HUES48 (cell line): ENCODE measurements at regions not wholly inside any gene's neighbourhood (a gene's known extent, or its start where the extent isn't known, plus 50 kb on each side); places are given as distances from the start of the nearest gene placed in this dataset.

Source experiments
- H3K27ac ChIP-seq: one replicate; pipeline ENCODE4 v1.7.0; 2013; ENCODE audit warnings: low read depth, low read length, inconsistent platforms
- H3K27me3 ChIP-seq: 2 replicates; pipeline ENCODE4 v1.6.1; 2013; ENCODE audit warnings: mild to moderate bottlenecking, low read length; ENCODE audit not compliant: control insufficient read depth, insufficient read depth
- H3K36me3 ChIP-seq: 2 replicates; pipeline ENCODE4 v1.6.1; 2013; ENCODE audit warnings: low read length; ENCODE audit not compliant: control insufficient read depth, insufficient read depth
- H3K4me1 ChIP-seq: 2 replicates; pipeline ENCODE4 v1.6.1; 2013; ENCODE audit warnings: mild to moderate bottlenecking, low read length; ENCODE audit not compliant: control insufficient read depth, insufficient read depth
- H3K4me3 ChIP-seq: 2 replicates; pipeline ENCODE4 v1.5.1; 2013; ENCODE audit warnings: mild to moderate bottlenecking, low read depth, low read length
- H3K9ac ChIP-seq: 2 replicates; pipeline ENCODE4 v1.6.1; 2013; ENCODE audit warnings: mild to moderate bottlenecking, low read depth, low read length, moderate library complexity
- H3K9me3 ChIP-seq: 2 replicates; pipeline ENCODE4 v1.6.1; 2013; ENCODE audit warnings: low read length; ENCODE audit not compliant: control insufficient read depth, insufficient read depth

GRCh38 chr2:84373391-84373790 is 85.7 kb downstream of the SUCLG1 start:
- no peaks in the 10 kb centered on the region for H3K36me3 ChIP-seq
- no peaks in the 10 kb centered on the region for H3K27me3 ChIP-seq
- no peaks in the 10 kb centered on the region for H3K9me3 ChIP-seq
- no peak overlapping the region for H3K9ac ChIP-seq
- no peak overlapping the region for H3K4me3 ChIP-seq
- no peak overlapping the region for H3K27ac ChIP-seq
- H3K4me1 ChIP-seq, result no peaks in the 10 kb centered on the region

DNA sequence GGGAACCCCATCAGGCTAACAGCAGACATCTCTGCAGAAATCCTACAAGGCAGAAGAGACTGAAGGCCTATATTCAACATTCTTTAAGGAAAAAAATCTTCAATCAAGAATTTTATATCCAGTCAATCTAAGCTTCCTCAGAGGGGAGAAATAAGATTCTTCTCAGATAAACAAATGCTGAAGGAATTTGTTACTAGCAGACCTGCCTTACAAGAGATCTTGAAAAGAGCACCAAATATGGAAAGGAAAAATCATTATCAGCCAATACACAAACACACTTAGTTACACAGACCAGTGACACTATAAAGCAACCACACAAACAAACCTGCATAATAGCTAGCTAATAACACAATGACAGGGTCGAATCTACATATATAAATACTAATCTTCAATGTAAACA is 96.5 kb downstream of the SUCLG1 start:
- Histone ChIP-seq H3K4me1 (no peaks in the 10 kb centered on the region), H3K27ac (no peak overlapping the region), H3K27me3 (no peaks in the 10 kb centered on the region), H3K4me3 (no peak overlapping the region), H3K36me3 (no peaks in the 10 kb centered on the region), H3K9ac (no peak overlapping the region), H3K9me3 (0 out of 2 replicates have a peak, but pooled peaks cover 4% of the 10 kb centered on the region)

DNA sequence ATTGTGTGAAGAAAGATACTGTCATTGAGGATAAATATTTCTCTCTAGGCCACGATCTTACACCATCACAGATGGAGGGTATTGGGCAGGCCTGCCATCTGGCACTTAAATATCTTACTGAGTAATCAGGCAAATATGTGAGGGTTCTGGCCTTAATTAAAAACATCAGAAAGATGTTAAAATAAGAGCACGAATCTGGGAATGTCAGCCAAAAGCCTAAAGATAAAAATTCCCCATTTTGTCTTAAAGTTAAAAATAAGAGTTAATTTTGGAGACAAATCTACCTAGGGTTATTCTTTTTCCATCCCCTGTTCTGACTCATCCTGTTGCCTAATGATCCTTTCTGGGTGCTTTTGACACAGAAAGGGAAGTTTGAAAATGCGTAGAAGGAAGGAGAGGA is 121.0 kb downstream of the SUCLG1 start:
- Histone ChIP-seq H3K36me3 (no peaks in the 10 kb centered on the region), H3K27me3 (no peaks in the 10 kb centered on the region), H3K4me3 (no peak overlapping the region), H3K9me3 (no peaks in the 10 kb centered on the region), H3K9ac (no peak overlapping the region), H3K4me1 (no peaks in the 10 kb centered on the region), H3K27ac (no peak overlapping the region)

- no peaks in the 10 kb centered on the region for H3K4me1 ChIP-seq
- H3K36me3 ChIP-seq, result no peaks in the 10 kb centered on the region
- H3K27ac ChIP-seq, result no peak overlapping the region
- no peak overlapping the region for H3K9ac ChIP-seq
- no peak overlapping the region for H3K4me3 ChIP-seq
- H3K9me3 ChIP-seq, result no peaks in the 10 kb centered on the region
- no peaks in the 10 kb centered on the region; the same call in 1 of the 2 replicates for H3K27me3 ChIP-seq
Measured at GRCh38 chr2:84327645-84328249, 131.3 kb downstream of the SUCLG1 start.

DNA sequence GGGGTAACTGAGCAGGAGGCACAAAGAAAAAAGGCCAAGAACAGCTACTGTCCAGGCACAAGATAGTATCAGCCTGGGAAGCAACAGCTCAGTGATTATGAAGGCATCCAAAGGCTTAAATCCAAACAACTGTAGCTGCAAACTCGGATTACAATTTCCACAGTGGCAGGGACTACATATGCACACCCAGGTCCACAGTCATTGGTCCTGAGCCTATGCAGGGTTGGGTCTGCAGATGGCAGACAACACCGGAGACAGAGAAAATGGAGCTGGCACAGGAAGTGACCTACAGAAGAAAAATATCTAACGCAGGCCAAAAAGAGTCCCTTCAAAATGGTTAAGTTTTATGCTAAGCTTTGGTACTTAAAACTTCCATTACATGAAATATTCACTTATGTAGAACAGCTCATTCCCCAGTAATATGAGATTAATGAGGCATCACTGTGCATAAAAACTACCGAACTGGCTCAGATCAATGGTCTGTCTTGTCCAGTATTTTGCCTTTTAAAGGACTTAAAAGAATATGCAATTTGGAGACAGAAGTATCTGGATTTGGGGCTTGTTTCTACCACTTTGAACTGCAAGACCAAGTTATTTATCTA is 132.1 kb downstream of the SUCLG1 start:
- Histone ChIP-seq H3K27ac (no peak overlapping the region), H3K9ac (no peak overlapping the region), H3K9me3 (no peaks in the 10 kb centered on the region), H3K36me3 (no peaks in the 10 kb centered on the region), H3K27me3 (no peaks in the 10 kb centered on the region; the same call in 1 of the 2 replicates), H3K4me3 (no peak overlapping the region), H3K4me1 (no peaks in the 10 kb centered on the region)

DNA sequence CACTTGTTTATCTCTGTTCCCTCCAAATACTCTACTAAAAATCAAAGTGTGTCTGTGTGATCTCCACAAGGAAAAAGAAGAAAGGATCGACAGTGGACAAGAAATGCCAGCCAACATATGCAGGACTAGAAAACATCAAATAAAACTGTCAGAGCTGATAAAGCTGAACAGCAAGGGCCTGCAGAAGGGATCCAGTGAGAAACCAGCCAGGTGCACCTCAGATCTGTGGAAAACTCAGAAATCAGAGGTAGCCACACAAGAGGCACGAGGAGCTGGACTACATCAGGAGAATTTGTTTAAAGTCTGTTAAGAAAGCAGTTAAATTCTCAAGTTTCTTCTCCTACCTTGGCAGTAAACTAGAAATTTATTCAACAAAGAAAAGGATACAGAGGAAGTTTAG is 135.2 kb downstream of the SUCLG1 start:
- Histone ChIP-seq H3K27me3 (no peaks in the 10 kb centered on the region; the same call in 1 of the 2 replicates), H3K36me3 (no peaks in the 10 kb centered on the region)

GRCh38 chr2:84320940-84321339 is 138.1 kb downstream of the SUCLG1 start:
- no peak overlapping the region for H3K4me3 ChIP-seq
- H3K27me3 ChIP-seq, result no peaks in the 10 kb centered on the region; the same call in 1 of the 2 replicates
- H3K36me3 ChIP-seq, result no peaks in the 10 kb centered on the region
- no peaks in the 10 kb centered on the region for H3K9me3 ChIP-seq
- H3K9ac ChIP-seq, result no peak overlapping the region
- 0 out of 2 replicates have a peak, but pooled peaks cover 1% of the 10 kb centered on the region for H3K4me1 ChIP-seq
- no peak overlapping the region for H3K27ac ChIP-seq

More for the DNA sequence above, 135.2 kb downstream of the SUCLG1 start:
- H3K4me1 ChIP-seq, result no peaks in the 10 kb centered on the region
- no peak overlapping the region for H3K27ac ChIP-seq
- H3K9ac ChIP-seq, result no peak overlapping the region
- H3K4me3 ChIP-seq, result no peak overlapping the region
- no peaks in the 10 kb centered on the region for H3K9me3 ChIP-seq

DNA sequence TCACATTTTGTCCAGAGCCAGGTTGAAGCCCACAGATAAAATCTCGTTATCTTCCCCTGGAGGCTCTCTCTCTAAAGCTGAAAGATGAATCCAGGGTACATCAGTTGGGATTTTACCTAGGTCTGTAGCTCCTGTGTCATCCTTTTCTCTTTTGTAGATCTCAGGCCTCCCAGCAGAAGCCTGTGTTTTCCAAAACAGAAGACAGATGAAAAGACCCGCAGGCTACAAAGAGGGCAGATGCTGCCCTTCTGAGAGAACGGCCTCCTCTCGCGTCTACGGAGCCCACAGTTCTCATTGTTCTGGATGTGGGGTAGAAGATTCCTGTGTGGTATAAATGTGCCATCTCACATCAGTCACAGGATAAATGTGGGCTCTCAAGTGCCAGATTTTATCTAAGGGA is 139.5 kb downstream of the SUCLG1 start:
- no peak overlapping the region for H3K27ac ChIP-seq
- no peaks in the 10 kb centered on the region for H3K9me3 ChIP-seq
- H3K27me3 ChIP-seq, result no peaks in the 10 kb centered on the region; the same call in 1 of the 2 replicates
- no peak overlapping the region for H3K9ac ChIP-seq
- H3K36me3 ChIP-seq, result no peaks in the 10 kb centered on the region
- peaks cover 8% of the 10 kb centered on the region for H3K4me1 ChIP-seq
- no peak overlapping the region for H3K4me3 ChIP-seq

DNA sequence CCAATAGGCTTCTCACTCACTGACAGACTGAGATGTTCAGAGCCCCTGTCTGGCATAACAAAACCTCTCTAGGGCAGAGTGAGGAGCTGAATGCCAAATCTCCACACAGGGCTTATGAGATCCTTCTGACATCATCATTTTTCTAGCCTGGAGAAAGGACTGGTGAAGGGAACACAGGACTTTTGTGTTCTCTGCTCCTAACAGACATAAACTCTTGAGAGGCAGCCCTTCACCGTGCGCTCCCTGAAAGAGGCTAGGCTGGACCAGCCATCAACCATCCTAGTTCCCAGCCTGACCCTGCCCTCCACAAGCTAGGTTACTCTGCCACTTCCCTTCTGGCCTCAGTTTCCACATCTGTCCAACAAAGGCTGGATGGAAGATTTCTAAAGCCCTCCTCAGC is 141.9 kb downstream of the SUCLG1 start:
- Histone ChIP-seq H3K36me3 (no peaks in the 10 kb centered on the region), H3K9me3 (no peaks in the 10 kb centered on the region), H3K4me1 (peaks cover 20% of the 10 kb centered on the region), H3K9ac (no peak overlapping the region), H3K27me3 (no peaks in the 10 kb centered on the region), H3K27ac (no peak overlapping the region), H3K4me3 (no peak overlapping the region)

GRCh38 chr2:84314901-84315330 is 144.2 kb downstream of the SUCLG1 start:
- Histone ChIP-seq H3K4me1 (peaks cover 20% of the 10 kb centered on the region), H3K36me3 (no peaks in the 10 kb centered on the region), H3K27ac (no peak overlapping the region), H3K9ac (no peak overlapping the region), H3K4me3 (no peak overlapping the region), H3K27me3 (no peaks in the 10 kb centered on the region), H3K9me3 (no peaks in the 10 kb centered on the region)

- H3K9me3 ChIP-seq, result no peaks in the 10 kb centered on the region
- peaks cover 20% of the 10 kb centered on the region for H3K4me1 ChIP-seq
- H3K27me3 ChIP-seq, result no peaks in the 10 kb centered on the region
- no peak overlapping the region for H3K9ac ChIP-seq
- H3K36me3 ChIP-seq, result no peaks in the 10 kb centered on the region
- no peak overlapping the region for H3K27ac ChIP-seq
- no peak overlapping the region for H3K4me3 ChIP-seq
Measured at GRCh38 chr2:84314250-84314649, 144.8 kb downstream of the SUCLG1 start.
